Stimulated activated CD4-positive, alpha-beta T cell treated with anti-CD3 and anti-CD28 coated beads, Interleukin-4, amount 100 ng/mL, for 24 hours (primary cell): ENCODE measurements at regions not wholly inside any gene's neighbourhood (a gene's known extent, or its start where the extent isn't known, plus 50 kb on each side); places are given as distances from the start of the nearest gene placed in this dataset.

Experiments used
- DNase-seq: peaks from one replicate; pipeline ENCODE4 v3.0.0-alpha.2; 2020

DNA sequence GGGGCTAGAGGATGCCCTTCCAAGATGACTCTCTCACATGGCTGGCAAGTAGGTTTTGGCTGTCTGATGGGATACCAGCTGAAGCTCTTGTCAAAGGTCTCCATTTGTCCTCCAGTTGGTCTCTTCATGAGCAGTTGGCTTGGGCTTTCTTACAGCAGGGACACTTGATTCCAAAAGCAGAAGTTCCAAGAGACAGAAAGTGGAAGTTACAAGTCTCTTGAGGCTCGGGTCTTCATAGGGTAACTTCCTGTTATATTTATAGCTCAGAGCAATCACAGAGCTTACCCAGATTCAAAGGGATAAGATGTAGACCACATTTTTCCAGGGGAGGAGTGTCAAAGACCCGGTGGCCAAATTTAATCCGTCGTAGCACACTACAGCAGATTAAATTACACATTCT lies 440.0 kb downstream of the RFC3 start:
- no peak for DNase-seq

GRCh38 chr13:34258646-34259386 lies 440.9 kb downstream of the RFC3 start:
- DNase-seq, result no peak

GRCh38 chr13:34263681-34264080 lies 445.7 kb downstream of the RFC3 start:
- DNase-seq, result no peak

- DNase-seq, result no peak
Observed at GRCh38 chr13:34265046-34265679, 447.2 kb downstream of the RFC3 start.

- no peak for DNase-seq
Observed at GRCh38 chr13:34276764-34277163, 458.8 kb downstream of the RFC3 start.

GRCh38 chr13:34277936-34278335 lies 460.0 kb downstream of the RFC3 start:
- DNase-seq, result no peak

DNA sequence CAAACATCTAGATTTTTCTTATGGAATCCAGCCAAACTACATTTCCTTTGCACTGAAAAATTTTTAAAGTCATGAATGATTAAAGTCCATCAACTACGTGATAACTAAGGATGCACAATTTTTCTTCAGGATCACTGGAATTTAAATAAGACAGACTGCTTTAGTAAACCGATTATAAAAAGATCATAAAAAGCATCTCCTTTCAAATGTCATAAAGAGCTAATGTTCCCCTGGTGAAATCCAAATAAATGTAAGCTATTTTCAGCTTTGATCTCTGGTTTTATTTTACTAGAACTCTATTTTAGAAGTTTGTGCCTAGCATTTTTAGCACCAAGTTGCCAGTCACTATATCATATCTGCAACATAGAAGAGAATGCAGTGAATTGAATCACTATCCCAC lies 460.8 kb downstream of the RFC3 start:
- DNase-seq, result no peak

GRCh38 chr13:34290661-34291060 lies 472.7 kb downstream of the RFC3 start:
- DNase-seq, result no peak

- no peak for DNase-seq
Observed at GRCh38 chr13:34294483-34295129, 476.7 kb downstream of the RFC3 start.

DNA sequence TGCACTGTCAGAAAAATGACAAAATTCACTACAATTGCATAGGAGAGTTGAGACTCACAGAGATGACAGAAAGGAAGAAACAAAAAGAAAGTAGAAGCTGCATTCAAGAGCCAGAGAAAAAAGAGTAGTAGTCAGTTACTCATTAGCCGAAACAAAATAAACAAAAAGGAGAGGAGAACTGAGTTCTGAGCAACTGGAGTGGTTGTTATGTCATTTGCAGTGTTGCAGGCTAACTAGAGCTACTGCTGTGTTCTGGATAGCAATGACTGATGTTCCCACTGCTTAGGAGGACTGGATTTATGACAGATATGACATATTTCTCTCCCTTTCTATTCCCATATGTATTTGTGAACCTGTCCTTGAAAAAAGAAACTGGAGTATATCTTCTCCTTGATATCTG lies 482.6 kb downstream of the RFC3 start:
- no peak for DNase-seq

DNA sequence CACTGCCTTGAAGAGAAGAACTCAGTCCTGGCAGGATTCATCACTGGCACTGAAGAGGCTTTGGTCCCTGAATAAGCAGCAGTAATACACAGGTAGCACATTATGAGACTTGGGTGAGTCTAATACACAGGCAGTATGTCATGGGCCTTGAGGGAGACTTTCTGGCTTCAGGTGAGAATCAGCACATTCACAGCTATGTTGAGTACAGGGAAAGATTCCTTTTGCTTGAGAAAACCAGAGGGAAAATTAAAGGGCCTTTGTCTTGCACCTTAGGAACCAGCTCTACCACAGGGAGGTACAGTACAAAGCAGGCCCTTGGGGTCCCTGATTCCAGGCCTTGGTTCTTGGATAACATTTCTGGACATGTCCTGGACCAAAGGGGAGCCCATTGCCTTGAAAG lies 484.6 kb downstream of the RFC3 start:
- DNase-seq, result no peak

DNA sequence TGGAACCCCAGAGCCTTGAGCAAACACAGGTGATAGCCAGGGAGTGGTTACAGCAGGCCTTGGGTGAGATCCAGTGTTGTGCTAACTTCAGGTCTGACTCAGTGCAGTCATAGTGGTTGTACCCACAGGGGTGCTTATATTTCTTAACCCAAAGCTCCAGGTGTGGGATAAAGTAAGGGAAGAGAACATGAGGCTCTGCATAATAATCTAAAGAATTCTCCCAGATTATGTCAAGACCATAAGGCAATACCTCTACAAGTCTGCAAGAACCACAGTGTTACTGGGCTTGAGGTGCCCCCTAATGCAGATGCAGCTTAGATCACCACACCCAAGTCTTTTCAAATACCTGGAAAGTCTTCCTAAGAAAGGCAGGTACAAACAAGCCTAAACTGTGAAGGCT lies 485.4 kb downstream of the RFC3 start:
- DNase-seq, result no peak

DNA sequence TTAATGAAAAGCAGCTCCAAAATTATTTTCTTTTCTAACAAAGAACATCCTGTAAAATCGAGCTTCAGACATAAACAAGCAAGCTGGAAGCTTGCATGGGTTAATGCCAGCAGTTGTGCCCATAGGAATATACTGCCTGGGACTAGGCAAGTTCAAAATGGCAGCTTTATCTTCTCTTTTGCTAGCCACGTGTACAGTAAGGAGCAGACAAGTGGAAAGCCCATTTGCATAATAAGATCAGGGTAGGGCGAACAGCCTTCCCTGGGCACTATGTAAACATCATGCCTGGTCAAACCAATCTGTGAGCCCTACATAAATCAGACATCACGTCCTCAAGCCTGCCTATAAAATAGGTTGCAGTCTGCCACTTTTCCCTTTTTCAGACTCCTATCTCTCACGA lies 489.7 kb downstream of the RFC3 start:
- no peak for DNase-seq

DNA sequence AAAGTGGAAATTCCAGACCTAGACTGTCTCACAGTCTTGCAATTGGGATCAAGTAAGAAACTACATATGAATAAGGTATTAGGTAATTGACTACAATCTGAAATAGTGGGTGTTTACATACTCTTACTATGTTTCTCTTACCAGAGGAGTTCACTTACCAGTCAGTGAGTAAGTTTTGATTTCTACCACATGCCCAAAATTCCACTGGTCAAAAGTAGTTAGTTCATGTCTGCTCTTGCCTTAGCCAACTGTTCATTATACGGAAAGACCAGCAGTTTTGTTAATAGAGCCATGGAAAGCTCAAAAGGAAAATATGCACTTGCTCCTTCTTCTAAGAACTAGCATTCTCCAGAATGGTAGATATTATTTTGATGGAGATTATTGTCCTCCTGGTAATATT lies 490.8 kb downstream of the RFC3 start:
- DNase-seq, result no peak

DNA sequence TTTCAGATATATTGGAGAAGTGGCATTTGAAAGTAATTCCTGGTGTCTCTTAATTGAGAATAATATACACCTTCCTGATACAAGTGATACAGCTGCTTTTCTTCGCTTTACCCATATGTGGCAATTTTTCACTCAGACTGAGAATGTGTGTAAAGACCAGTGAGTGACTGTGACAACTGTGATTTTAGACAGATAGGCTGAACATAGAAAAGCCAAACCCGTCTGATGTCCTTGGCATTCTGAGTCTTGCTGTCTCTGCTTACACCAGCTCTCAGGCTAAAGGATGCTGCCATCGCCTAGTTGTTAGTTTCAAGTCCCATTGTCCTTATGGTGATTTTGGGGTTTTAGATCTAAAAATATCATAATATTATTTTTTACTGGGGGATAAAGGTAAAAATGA lies 492.6 kb downstream of the RFC3 start:
- no peak for DNase-seq

DNA sequence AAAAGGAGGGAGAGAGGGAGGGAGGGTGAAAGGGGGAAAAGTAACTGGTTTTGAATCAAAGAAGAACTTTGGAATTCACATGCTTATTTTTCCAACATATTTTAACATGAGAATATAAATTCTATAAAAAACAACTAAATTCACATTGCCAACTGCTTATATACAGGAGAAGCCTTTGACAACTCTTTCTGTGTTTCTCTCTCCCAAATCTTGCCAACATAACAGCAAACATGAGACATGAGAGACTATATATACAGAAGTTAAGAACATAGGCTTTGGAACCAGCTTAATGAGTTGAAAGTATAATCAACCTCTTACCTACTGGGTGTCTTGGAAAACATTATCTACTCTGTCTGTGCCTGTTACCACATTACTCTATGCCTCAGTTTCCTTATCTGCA lies 493.3 kb downstream of the RFC3 start:
- DNase-seq, result no peak

DNA sequence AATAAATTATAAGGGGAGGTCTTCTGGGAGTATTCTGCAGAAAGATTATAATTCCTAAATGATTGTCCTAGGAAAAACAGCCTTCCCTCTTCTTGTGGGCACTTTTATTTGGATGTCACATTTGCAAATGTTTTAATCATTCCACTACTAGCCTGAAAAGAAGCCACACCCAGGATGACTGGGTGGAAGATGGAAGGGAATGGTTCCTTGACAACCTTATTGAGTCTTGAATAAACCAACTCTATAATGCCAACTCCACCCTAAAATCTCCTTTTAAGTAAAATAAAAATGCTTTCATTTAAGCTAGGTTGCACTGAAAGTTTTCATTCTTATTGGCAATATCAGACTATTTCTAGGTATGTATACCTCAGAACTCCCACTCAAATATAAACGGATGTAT lies 494.6 kb downstream of the RFC3 start:
- DNase-seq, result no peak

GRCh38 chr13:34320084-34320483 lies 502.1 kb downstream of the RFC3 start:
- DNase-seq, result no peak

GRCh38 chr13:34322014-34322742 lies 504.2 kb downstream of the RFC3 start:
- no peak for DNase-seq

GRCh38 chr13:34322743-34323074 lies 504.8 kb downstream of the RFC3 start:
- DNase-seq, result no peak

GRCh38 chr13:34335014-34336007 lies 517.4 kb downstream of the RFC3 start:
- no peak for DNase-seq

DNA sequence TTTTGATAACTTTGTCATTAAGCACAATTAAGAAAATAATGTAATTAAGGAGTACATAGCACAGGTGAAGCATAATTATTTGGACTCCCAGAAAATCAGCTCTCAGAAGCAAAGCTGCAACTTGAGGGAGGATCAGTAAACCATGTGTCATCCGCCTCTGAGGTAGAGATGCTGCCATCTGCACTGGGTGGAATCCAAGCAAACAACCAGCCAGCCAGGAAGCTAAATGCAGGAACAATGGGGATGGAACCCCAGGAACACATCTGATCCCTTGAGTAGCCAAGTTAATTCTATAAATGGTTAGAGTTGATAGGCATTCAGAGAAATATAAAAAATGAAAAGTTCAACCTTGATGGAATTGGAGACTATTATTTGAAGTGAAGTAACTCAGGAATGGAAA lies 520.2 kb downstream of the RFC3 start:
- no peak for DNase-seq

- DNase-seq, result no peak
Observed at GRCh38 chr13:34340534-34340933, 522.6 kb downstream of the RFC3 start.
